HG03060 (cell line): ENCODE measurements at regions not wholly inside any gene's neighbourhood (a gene's known extent, or its start where the extent isn't known, plus 50 kb on each side); places are given as distances from the start of the nearest gene placed in this dataset.

Source experiments
- ATAC-seq: cut with Tn5 transposase; IDR thresholded peaks from one replicate; pipeline ENCODE4 v1.9.1; 2021; ENCODE audit warnings: low read depth, moderate number of reproducible peaks; ENCODE audit not compliant: unreplicated experiment

DNA sequence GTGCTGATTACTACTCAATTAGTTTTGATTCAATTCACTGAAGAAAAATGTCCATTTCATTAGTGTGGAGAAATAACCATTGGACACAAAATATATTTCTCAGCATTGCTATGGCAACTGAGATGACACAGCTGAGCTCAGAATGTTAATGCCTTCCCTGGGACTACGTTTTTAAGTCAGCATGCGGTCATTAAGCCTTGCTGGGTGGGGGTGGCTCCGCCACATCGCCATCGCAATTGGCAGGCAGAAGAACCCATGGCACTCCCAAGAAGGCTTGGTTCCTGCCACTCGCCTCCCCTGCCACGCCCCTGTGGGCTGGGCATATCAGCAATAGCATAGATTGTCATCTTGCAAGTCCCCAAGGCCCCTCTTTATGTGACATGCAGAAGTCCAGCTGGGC, 256.7 kb upstream of the CAMK1G start:
- ATAC-seq: no peak

DNA sequence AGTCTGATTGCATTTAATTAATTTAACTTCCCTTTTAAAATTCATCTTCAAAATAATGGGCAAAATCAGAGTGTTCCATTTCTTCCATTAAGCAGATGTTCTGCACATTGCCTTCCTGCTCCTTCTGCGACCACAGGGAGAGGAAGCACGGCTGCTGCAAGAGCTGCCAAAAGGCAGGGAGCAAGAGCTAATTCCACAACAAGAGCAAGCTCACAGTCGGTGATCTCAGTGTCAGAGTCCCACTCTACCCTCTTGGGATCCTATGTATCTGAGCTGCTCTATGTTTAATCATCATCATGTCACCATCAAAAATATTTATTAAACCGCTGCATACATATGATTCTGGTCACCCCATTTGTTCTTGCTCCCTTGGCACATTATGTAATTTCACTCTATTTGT, 255.3 kb upstream of the CAMK1G start:
- no peak for ATAC-seq

DNA sequence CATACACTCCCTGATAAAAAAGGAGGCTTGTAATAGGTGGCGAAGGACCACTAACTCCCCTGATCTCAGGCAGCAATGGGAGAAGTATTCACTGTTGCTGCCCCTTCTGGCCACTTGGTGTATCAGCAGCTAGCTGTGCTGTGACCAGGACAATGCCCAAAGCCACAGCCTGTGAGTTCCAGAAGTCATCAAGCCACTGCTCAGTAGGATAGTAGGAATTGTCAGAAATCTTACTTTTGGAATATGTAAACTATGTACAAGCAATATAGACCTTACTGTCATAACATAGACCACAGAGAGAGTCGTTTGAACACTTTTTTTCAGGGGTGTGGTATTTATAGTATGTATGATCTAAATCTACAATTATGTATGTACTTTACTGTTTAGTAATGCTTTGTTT, 248.3 kb upstream of the CAMK1G start:
- no peak for ATAC-seq

DNA sequence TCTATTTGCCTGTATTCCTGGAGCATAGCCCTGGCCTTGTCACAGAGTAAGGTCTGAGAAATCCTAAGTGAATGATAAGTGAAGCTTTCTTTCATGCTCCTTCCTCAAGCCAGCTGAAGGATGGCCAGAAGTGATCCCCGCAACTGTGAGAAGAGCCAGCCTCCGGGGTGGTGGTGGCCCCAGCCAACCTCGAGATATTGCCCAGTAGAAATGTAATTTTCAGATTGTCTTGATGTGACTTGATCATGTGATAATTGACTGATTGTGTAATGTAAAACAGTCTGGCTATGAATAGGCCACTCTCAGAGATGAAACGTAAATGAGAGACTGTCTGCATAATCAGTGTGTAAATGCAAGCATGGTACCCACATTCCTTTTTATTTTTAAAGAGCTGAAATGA, 242.4 kb upstream of the CAMK1G start:
- ATAC-seq: no peak

DNA sequence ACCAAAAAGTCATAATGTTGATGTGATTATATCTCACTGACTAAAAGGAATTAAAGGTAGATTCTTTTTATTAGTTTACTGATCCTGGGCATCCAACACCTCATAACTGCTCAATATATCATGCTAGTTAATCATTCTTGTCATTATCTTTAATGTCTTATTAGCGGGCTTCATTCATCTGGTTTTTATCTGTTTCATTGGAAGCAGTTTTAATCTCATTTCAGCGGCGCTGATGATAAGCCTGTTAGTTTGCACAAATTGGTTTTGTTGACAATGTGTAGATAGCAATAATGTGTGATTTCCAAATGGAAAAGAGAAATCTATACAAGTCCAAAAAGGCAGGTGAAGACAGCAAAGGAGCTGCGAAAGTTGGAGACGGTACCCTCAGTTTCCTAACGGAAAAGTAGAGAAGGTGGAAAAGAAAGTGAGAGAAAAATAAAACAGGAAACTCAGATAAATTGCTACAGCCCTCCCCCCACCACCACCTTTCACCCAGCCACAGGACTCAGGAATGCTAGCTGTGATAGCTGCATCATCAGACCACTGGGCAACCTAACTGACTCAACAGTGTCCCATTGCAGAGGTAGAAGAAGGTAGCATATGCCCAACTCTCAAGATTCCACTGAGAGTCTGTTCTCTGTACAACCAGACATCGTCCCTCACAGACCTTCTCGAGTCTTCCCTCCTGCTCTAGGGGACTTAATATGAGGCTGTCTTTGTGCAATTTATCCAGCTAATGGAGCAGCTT, 241.7 kb upstream of the CAMK1G start:
- no peak for ATAC-seq

DNA sequence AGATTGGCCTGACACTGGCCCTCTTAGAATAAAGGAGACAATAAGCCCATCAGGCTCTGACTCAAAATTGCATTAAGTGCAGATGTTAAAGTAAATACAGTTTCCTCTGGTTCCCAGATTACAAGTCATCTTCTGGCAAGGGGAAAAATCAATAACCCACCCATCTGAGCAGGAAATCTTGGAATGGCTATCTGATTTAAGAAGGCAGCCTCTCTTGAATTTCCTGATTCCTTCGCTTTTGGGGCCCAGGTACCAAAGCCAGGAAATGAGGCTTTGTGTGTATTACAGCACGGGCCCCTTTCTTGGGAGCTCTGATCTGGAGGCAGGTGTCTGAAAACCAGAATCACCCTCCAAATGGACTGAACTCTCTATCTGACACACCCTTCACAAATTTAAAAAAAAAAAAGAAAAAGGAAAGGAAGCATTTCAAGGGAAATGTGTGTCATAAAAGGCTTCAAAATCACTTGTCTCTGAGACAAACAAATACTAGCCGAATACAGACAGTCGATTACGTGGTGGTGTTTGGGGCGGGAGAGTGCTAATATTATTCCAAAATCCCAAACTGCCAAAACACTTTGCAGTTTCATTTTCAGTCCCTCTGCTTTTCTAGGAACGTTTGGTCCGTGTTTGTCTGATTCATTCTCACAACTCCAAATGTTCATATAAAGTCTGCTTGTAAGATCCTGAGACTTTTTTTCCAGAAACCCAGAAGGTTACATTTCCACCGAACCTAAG, 240.9 kb upstream of the CAMK1G start:
- no peak for ATAC-seq

DNA sequence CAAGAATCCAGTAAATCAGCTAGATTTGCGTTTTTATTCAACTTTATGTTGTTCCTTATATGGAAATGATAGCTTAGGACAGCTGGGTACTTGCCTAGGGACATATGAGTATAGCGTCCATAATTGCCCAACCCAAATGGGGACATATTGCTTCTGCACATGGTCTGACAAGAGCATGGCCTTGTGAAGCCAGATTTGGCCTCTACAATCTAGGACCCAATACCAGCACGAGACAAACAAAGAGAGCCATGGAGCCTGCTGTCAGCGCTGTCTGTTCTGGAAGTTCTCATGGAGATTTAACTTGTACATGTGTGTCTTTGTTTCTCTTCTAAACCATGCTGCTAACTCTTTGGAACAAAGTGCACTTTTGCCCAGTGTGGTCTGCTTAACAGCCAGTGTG, 240.0 kb upstream of the CAMK1G start:
- ATAC-seq: no peak

DNA sequence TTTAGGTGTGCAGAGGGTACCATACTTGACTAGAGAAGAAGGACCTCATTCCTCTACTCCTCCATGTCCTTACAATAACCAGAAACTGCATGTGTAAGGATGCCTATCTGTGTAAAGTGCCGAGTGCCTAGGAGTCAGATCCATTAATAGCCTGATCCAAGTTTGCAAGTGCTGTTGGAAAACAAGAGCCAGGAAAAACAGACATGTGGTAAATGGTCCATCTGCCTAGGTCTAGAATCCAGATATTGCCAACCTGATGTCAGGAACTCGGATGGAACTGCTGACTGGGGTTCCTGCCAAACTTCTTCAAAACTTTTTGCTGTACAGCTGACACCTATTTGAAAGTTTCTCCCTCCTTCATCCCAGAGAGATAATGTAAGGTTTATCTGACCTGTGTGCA, 239.4 kb upstream of the CAMK1G start:
- no peak for ATAC-seq

DNA sequence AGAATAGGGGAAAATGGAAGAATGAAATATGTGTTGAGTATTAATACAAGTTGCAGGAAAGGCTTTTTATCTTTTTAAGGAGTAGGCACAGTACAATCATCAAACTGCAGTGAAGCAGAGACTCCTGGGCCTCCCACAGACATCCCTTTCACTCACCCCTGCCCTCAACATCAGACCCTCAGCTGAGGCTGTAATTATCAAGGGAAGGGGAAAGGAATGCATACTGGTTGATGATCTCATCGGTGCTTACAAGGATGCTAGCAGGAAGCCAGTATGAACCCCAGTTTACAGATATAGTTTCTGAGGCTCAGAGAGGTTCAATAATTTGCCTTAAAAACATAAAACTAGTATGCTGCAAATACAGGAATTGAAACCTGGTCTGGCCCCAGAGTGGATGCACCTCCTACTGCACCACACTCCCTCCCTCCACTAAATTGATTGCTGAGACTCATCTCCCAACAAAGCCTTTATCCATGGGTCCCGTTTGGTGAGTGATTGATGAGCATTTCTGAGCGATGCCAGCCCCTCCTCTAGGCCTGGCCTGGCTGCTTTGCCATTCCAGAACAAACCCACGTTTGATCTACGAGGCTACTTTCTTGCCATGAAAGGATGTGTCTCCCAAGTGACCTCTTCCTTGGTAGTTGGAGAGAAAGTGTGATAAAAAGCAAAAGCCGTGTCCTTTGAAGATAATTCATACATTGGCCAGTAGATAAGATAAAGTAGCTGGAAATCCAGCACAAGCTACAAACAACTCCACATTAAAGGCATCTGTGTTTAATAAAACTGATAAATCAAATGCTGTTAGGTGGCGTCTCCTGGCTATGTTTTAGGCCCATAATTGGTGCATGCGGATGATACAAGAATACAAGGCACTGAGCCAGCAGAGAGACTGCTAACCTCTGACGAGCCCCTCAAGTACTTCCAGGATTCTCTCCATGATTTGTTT, 233.9 kb upstream of the CAMK1G start:
- ATAC-seq: no peak

DNA sequence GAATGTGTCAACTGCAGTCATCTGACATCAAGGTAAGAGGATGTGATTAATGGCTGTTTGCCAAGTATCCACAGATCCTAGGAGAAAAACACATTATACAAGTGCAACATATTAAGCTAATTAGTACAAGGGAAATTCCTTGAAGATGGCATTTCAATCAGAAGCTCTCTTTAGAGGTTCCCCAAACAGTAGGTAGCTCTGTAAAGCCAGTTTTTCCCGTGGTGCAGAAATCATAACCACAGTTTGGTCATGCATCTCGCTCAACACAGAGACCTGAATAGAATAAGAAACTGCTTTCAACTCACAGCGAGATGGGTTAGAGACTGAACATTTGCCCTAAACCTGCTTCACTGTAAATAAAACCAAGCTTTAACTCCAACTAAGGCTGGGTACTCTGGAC, 230.5 kb upstream of the CAMK1G start:
- ATAC-seq: no peak

DNA sequence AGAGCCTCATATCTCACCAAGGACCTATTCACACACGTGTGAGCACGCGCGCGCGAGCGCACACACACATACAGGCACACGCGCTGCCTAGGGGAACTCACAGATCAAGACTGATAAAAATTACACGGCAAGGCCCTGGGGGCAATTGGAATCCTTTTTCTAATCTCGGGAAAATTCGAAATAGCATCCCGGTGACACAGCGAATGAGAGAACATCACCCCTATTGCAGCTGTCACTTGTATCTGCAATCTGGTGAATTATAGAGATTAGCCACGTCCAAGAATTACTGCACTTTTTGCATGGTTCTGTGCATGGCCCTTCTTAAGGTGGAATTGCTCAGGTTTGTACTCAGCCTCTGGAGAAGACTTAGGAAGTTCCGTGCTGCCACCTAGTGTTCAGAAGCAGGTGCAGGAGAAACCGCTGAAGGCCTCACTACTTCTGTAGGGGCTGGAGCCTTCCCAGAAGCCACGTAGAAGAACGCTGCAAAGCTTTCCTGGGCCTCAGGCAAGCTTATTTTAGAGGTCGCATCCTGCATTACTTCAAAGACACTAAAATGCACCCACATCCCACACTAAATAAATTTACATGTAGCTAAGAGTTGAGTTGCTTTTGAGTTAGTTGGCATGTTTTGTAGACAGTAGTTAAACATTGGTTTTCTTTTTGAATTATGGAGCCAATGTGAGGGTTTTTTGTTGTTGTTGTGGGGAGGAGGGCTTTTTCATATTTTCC, 229.2 kb upstream of the CAMK1G start:
- peak; percentile 82 for ATAC-seq

DNA sequence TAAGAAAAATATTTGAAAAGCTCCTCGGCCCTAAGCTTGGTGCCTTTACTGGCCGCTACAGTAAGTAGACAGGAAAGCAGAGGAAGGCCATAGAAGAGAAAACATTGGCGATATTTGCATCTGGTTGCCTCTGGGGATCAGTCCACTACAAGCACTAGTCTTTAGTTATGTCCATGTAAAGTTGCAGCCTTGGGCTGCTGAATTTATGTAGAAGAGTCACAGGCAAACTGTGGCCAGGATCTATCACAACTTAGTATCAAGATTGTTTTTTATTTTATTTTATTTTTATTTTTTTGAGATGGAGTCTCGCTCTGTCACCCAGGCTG, 228.7 kb upstream of the CAMK1G start:
- ATAC-seq: no peak

DNA sequence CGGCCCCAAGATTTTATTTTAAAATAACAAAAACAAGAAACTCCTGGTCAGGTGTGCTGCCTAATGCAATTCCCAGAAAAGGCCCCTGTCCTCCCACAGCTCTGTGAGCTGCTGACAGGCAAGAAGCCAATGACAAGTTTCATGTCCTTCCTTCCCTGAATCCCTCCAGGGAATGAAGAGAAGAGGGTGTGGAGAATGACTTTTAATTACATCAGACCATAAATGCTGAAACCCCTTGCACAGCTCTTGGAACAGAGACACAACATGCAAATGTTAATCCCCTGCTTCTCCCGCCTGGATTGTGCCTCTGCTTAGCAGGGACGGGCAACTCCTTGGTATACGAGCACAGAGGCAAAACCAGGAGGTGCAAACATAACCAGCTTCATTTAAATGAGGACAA, 228.1 kb upstream of the CAMK1G start:
- ATAC-seq: no peak

DNA sequence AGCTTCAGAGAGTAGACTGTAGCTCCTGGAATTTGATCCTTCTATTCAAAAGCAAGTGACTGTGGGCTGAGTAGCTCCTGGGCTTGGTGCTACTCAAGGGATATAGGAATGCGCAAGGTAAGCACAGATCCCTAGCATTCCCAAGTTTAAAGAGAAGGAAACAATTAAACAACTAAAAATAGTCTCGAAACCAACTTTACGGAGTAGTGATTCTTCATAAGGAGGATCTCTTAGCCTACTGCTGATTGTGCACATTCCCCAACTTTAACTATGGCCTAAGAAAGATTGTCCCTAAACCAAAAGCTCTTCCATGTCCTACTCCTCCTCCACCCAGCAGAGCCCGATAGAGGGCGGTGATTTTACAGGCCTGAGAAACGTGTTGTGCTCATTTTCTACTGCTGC, 226.5 kb upstream of the CAMK1G start:
- ATAC-seq: no peak

DNA sequence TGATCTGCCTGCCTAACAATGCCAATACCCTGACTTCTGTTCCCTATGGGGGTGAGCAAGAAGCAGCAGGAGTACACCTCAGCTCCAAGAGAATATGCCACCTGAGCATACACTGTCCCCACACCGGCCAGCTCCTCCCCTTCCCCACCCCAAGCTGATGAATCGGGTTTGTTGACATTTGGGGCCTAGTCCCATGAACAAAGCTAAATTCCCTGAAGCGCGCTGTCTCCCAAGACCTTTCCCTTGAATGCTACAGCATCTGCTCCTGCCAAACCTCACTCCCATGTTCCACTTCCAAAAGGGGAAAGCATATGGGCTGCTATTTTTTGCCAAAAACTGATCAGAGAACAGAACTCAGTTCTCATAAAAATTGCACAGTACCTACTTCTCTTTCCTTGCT, 220.4 kb upstream of the CAMK1G start:
- ATAC-seq: no peak

DNA sequence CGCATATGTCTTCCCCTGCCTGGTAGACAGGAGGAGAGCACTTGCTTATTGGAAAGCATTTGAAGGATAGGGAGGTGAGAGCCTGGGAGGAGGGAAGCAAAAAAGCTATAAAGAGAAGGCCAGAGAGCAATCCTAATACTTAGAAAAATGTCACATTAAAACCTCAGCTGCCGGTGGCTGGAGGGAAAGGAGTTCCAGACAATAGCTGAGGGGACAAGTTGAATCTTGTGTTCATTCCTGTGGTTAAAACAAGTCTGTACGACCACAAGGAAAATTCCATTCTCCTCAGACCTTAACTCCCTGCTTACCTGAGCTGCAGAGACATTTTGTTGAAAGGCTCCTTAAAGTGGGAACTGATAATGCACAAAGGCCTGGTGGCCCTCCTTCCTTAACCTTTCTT, 218.8 kb upstream of the CAMK1G start:
- no peak for ATAC-seq

DNA sequence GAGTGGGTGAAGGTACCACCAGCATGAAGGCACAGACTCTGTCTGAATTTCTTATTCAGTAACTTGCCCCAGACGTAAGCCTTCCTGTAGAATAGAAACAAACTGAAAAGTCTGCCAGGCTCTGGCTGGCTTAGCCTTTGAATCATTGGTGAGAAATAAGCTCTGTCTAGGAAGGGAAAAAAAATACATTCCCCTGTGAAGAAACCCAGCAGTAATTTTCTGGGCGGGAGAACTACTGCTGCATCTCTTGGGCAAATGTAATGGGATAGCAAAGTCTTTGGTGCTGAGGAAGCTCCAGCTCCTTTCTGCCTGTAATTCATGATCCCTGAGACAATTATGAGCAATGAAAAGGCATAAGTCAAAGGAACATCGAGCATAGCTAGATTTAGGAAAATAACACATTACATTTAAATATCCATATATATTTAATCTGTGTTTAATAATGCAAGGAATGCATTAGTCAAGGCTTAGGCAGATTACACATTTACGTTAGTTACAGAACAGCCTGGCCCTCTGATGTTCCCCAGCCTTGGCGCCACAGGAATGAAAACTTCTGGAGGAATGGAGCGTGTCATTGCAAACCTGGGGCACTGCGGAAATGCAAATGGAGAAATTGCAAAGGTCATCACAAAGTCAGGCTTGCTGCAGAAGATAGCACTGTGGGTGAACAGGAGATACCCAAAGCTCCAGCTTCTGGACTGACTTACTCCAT, 216.3 kb upstream of the CAMK1G start:
- no peak for ATAC-seq

DNA sequence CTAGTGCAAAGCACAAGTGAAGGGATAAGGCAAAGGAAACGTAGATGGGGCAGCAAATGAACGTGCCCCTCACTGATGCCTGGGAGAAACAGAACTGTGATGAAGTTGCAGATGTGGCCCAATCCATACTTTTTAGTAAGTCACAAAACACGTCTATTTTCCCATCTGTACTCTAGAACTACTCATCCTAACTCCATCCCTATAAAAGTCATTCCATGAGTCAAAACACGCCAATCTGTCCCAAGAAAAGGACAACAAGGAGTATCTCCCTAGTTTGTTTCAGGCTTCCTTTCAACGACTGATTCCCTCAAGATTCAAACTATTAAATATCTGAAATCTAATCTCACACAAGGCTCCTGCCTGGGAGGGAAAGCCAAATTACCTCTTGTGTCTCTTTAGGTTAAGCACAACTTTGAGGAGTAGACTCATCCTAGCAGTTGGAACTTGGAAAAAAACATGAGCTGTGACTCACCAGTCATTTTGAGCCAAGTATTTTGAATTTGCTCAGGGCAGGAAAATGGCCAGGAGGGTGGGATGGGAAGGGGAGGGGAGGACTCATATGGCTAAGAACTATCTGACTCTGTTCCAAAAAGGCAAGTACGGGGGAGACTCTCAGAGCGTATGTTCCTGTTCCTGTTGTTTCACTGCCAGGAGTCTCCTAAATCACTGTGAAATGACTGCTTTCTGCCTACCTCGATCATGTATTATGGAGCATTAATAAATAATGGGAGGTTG, 214.5 kb upstream of the CAMK1G start:
- no peak for ATAC-seq

DNA sequence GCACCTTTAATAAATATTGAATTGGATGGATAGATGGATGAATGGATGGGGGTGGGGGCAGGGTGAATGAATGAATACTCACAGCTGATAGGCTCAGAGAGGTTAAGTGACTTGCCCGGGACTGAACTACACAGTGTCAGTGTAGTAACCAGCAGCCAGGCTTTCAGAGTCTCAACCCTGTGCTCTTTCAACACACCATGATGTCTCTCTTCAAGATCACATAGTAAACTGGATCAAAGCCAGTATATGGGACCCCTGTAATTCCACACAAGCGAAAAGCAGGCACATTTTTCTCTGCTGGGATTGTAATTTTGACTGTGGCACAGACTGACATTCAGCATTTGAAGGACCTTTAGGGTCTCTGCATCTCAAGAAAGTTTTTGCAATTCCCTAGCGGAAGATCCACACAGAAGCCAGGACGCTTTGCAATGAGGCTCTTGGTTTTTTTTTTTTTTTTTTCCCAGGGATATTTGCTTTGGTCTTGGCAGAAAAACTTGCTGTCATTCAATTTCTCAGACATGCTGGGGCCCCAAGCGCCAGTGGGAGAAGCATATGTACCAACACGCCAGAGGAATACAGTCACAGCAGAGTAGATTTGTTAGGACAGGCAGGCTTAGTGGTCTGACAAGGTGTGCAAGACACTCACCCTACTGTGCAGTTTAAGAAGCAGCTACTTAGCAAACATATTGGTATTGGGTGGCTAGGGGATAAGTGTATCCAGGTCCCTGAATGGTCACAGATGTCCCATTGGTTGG, 213.1 kb upstream of the CAMK1G start:
- ATAC-seq: no peak
